GM10266 (cell line): ENCODE measurements at regions not wholly inside any gene's neighbourhood (a gene's known extent, or its start where the extent isn't known, plus 50 kb on each side); places are given as distances from the start of the nearest gene placed in this dataset.

Experiments
- DNase-seq: peaks from one replicate; pipeline ENCODE4 v3.0.0; 2012; ENCODE audit errors: extremely low spot score
- CTCF ChIP-seq: IDR thresholded peaks from 2 replicates; pipeline ENCODE4 v1.5.1; 2012; ENCODE audit warnings: mild to moderate bottlenecking, low read depth; ENCODE audit not compliant: control insufficient read depth, insufficient read depth; ENCODE audit errors: missing control alignments

GRCh38 chr12:87806310-87806709, 222.9 kb downstream of the C12orf50 start:
- TF ChIP-seq CTCF, result no peak
- DNase-seq, result no peak

GRCh38 chr12:87804386-87804785, 224.8 kb downstream of the C12orf50 start:
- no peak for DNase-seq
- no peak for TF ChIP-seq CTCF

GRCh38 chr12:87802721-87803011, 226.5 kb downstream of the C12orf50 start:
- no peak for DNase-seq
- no peak for TF ChIP-seq CTCF

- DNase-seq, result no peak
- no peak for TF ChIP-seq CTCF
Measured at GRCh38 chr12:87801860-87802720, 227.1 kb downstream of the C12orf50 start.

GRCh38 chr12:87796961-87797516, 232.2 kb downstream of the C12orf50 start:
- no peak for DNase-seq
- no peak for TF ChIP-seq CTCF

- no peak for TF ChIP-seq CTCF
- DNase-seq, result no peak
Measured at GRCh38 chr12:87795555-87795954, 233.6 kb downstream of the C12orf50 start.

GRCh38 chr12:87794854-87795253, 234.3 kb downstream of the C12orf50 start:
- TF ChIP-seq CTCF, result no peak
- DNase-seq, result no peak
